ENCODE measurements at regions not wholly inside any gene's neighbourhood (a gene's known extent, or its start where the extent isn't known, plus 50 kb on each side); places are given as distances from the start of the nearest gene placed in this dataset.

DNA sequence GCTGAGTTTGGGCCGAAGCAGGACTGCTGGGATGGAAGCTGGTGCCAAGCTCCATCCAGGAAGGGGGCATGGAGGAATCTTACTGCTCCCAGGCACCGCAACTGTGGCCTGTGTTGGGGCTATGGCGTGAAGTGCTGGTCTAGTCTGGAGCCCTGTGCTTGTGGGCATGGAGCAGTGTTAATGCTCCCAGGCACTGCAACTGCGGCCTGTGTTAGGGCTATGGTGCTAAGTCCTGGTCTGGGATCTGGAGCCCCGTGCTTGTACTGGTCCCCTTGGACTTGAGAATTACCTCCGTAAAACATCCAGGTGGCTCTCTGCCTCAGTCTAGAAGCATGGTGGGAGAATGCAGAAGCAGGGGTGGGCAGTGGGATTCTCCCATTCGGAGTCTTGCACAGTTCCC, 1379.4 kb upstream of the ACVR2A start:
- no peaks in the 10 kb centered on the region for H3K36me3 ChIP-seq (ENCODE audit: low read depth)
- intact Hi-C loops (cut with DNase I, micrococcal nuclease), result no loop called here
- no peaks in the 10 kb centered on the region for H3K9me3 ChIP-seq
- H3K4me1 ChIP-seq (ENCODE audit: low read depth), result no peaks in the 10 kb centered on the region
- no peak overlapping the region for H3K4me3 ChIP-seq
- ATAC-seq, result no peak
- no peak for DNase-seq
- TF ChIP-seq, protein P1, sequence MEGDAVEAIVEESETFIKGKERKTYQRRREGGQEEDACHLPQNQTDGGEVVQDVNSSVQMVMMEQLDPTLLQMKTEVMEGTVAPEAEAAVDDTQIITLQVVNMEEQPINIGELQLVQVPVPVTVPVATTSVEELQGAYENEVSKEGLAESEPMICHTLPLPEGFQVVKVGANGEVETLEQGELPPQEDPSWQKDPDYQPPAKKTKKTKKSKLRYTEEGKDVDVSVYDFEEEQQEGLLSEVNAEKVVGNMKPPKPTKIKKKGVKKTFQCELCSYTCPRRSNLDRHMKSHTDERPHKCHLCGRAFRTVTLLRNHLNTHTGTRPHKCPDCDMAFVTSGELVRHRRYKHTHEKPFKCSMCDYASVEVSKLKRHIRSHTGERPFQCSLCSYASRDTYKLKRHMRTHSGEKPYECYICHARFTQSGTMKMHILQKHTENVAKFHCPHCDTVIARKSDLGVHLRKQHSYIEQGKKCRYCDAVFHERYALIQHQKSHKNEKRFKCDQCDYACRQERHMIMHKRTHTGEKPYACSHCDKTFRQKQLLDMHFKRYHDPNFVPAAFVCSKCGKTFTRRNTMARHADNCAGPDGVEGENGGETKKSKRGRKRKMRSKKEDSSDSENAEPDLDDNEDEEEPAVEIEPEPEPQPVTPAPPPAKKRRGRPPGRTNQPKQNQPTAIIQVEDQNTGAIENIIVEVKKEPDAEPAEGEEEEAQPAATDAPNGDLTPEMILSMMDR (IDR thresholded peaks at IDR 0.05), result no peak

GRCh38 chr2:146461068-146461467, 1383.8 kb upstream of the ACVR2A start:
- TF ChIP-seq, protein P1 (IDR thresholded peaks at IDR 0.05), result no peak
- intact Hi-C loops (cut with DNase I, micrococcal nuclease), result no loop called here
- DNase-seq (no peak), ATAC-seq (no peak)
- Histone ChIP-seq H3K4me1 (ENCODE audit: low read depth) (no peaks in the 10 kb centered on the region), H3K4me3 (no peak overlapping the region), H3K36me3 (ENCODE audit: low read depth) (no peaks in the 10 kb centered on the region), H3K9me3 (peaks cover 14% of the 10 kb centered on the region)

GRCh38 chr2:146458585-146458984, 1386.2 kb upstream of the ACVR2A start:
- TF ChIP-seq, protein P1 (IDR thresholded peaks at IDR 0.05), result no peak
- no peaks in the 10 kb centered on the region for H3K36me3 ChIP-seq (ENCODE audit: low read depth)
- ATAC-seq, result no peak
- no peaks in the 10 kb centered on the region for H3K4me1 ChIP-seq (ENCODE audit: low read depth)
- peaks cover 14% of the 10 kb centered on the region for H3K9me3 ChIP-seq
- H3K4me3 ChIP-seq, result no peak overlapping the region
- intact Hi-C loops (cut with DNase I, micrococcal nuclease), result no loop called here
- DNase-seq, result no peak

GRCh38 chr2:146457221-146457620, 1387.6 kb upstream of the ACVR2A start:
- H3K4me3 ChIP-seq, result no peak overlapping the region
- ATAC-seq (no peak), DNase-seq (no peak)
- H3K4me1 ChIP-seq (ENCODE audit: low read depth), result no peaks in the 10 kb centered on the region
- peaks cover 14% of the 10 kb centered on the region for H3K9me3 ChIP-seq
- intact Hi-C loops (cut with DNase I, micrococcal nuclease), result no loop called here
- TF ChIP-seq, protein P1 (IDR thresholded peaks at IDR 0.05), result no peak
- no peaks in the 10 kb centered on the region for H3K36me3 ChIP-seq (ENCODE audit: low read depth)

DNA sequence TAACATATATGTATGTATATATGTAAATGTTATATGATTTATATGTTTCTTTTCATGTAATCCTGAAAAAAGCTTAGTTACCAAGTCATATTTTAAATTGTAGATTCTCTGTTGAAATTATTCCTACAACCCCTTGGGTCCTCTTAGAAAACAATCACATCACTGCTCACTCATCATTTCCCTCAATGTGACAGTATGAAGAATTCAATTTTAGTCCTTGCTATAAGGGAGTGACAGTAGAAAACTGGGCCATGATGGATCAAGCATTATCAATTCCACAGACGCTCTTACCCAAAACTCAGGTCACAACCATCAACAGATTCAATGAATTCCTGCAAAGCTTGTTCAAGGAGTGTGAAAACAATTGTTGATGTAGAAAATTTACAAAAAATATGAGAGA, 1389.5 kb upstream of the ACVR2A start:
- ATAC-seq (no peak), DNase-seq (no peak)
- Histone ChIP-seq H3K4me1 (ENCODE audit: low read depth) (no peaks in the 10 kb centered on the region), H3K4me3 (no peak overlapping the region), H3K9me3 (peaks cover 14% of the 10 kb centered on the region), H3K36me3 (ENCODE audit: low read depth) (no peaks in the 10 kb centered on the region)
- intact Hi-C loops (cut with DNase I, micrococcal nuclease), result no loop called here
- TF ChIP-seq, protein P1 (IDR thresholded peaks at IDR 0.05), result no peak

GRCh38 chr2:146451972-146452371, 1392.9 kb upstream of the ACVR2A start:
- intact Hi-C loops (cut with DNase I, micrococcal nuclease), result no loop called here

More at GRCh38 chr2:146451972-146452371, 1392.9 kb upstream of the ACVR2A start:
- no peaks in the 10 kb centered on the region for H3K4me1 ChIP-seq (ENCODE audit: low read depth)
- TF ChIP-seq, protein P1 (IDR thresholded peaks at IDR 0.05), result no peak
- H3K4me3 ChIP-seq, result no peak overlapping the region
- no peak for DNase-seq
- ATAC-seq, result no peak
- no peaks in the 10 kb centered on the region for H3K9me3 ChIP-seq
- H3K36me3 ChIP-seq (ENCODE audit: low read depth), result no peaks in the 10 kb centered on the region

Measured in mucosa of descending colon (tissue), 3 donors.